OCI-LY3 (cell line): ENCODE measurements at regions not wholly inside any gene's neighbourhood (a gene's known extent, or its start where the extent isn't known, plus 50 kb on each side); places are given as distances from the start of the nearest gene placed in this dataset.

ENCODE experiments used
- CTCF ChIP-seq: fragments of 200-600, 300-600 bp; sonication (generic); IDR thresholded peaks from 2 replicates; pipeline ENCODE4 v1.5.1; 2014; ENCODE audit warnings: antibody characterized with exemption, low read length, low read depth
- EZH2phosphoT487 ChIP-seq: fragments of 200-600 bp; shearing (Covaris generic); IDR thresholded peaks from 2 replicates; pipeline ENCODE4 v1.6.1; 2018; ENCODE audit warnings: antibody characterized with exemption, mixed run types, low read depth

GRCh38 chr11:10935015-10935559 is 77.2 kb upstream of the ZBED5 start:
- TF ChIP-seq CTCF (no peak), EZH2phosphoT487 (no peak)
